Astrocyte (in vitro differentiated cells and primary cell): ENCODE measurements at regions not wholly inside any gene's neighbourhood (a gene's known extent, or its start where the extent isn't known, plus 50 kb on each side); places are given as distances from the start of the nearest gene placed in this dataset.

ENCODE experiments used
- CTCF ChIP-seq: IDR thresholded peaks from 2 replicates; pipeline ENCODE4 v1.5.1; 2011; ENCODE audit warnings: low read depth, mild to moderate bottlenecking, inconsistent platforms, low read length, moderate library complexity; ENCODE audit not compliant: insufficient read depth
- EZH2 ChIP-seq: IDR thresholded peaks from 2 replicates; pipeline ENCODE4 v1.6.1; 2012; ENCODE audit warnings: mild to moderate bottlenecking, low read length, inconsistent platforms; ENCODE audit not compliant: insufficient read depth

- no peak for TF ChIP-seq CTCF
- no peak for TF ChIP-seq EZH2
Observed at GRCh38 chr10:128519581-128519980, 393.4 kb upstream of the MKI67 start.
